IMR-90 (cell line): ENCODE measurements at regions not wholly inside any gene's neighbourhood (a gene's known extent, or its start where the extent isn't known, plus 50 kb on each side); places are given as distances from the start of the nearest gene placed in this dataset.
"Not testable (repeated sequence)": the region's sequence is repeated elsewhere in the genome, so short reads cannot be mapped to it uniquely, and the experiment has no call there.

Source experiments
- CEBPB ChIP-seq: IDR thresholded peaks from 2 replicates; pipeline ENCODE4 v1.6.1; 2012; ENCODE audit warnings: low read depth, low read length, improper control_type of control experiment
- CHD1 ChIP-seq: IDR thresholded peaks from 2 replicates; pipeline ENCODE4 v1.6.1; 2012; ENCODE audit warnings: low read depth, low read length, improper control_type of control experiment
- MAZ ChIP-seq: IDR thresholded peaks from 2 replicates; pipeline ENCODE4 v1.6.1; 2012; ENCODE audit warnings: low read depth, mild to moderate bottlenecking, low read length, improper control_type of control experiment, moderate library complexity, borderline replicate concordance
- POLR2A ChIP-seq: IDR thresholded peaks from 2 replicates; pipeline ENCODE4 v1.6.1; 2012; ENCODE audit warnings: mild to moderate bottlenecking, low read depth, low read length
- RAD21 ChIP-seq: IDR thresholded peaks from 2 replicates; pipeline ENCODE4 v1.6.1; 2012; ENCODE audit warnings: low read length, improper control_type of control experiment
- TF ChIP-seq, protein P1 (sequence below): conservative IDR thresholded peaks from 2 replicates; pipeline ENCODE4 v1.5.1; 2012; ENCODE audit warnings: mild to moderate bottlenecking, low read depth, low read length, improper control_type of control experiment
- TF ChIP-seq, protein P2 (sequence below): fragments of 150-350 bp; IDR thresholded peaks from 2 replicates; pipeline ENCODE4 v1.6.1; 2016; ENCODE audit warnings: low read depth, mild to moderate bottlenecking, low read length, moderate library complexity, borderline replicate concordance
- TF ChIP-seq, protein P3 (sequence below): fragments of 150-350 bp; IDR thresholded peaks from 2 replicates; pipeline ENCODE4 v1.6.1; 2017; ENCODE audit warnings: mild to moderate bottlenecking, antibody characterized with exemption, low read length, low read depth

DNA sequence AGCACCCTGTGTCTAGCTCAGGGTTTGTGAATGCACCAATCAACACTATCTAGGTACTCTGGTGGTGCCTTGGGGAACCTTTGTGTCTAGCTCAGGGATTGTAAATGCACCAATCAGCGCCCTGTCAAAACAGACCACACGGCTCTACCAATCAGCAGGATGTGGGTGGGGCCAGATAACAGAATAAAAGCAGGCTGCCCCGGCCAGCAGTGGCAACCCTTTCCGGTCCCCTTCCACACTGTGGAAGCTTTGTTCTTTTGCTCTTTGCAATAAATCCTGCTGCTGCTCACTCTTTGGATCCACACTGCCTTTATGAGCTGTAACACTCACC, 138.4 kb downstream of the RFX6 start:
- TF ChIP-seq, protein P1, sequence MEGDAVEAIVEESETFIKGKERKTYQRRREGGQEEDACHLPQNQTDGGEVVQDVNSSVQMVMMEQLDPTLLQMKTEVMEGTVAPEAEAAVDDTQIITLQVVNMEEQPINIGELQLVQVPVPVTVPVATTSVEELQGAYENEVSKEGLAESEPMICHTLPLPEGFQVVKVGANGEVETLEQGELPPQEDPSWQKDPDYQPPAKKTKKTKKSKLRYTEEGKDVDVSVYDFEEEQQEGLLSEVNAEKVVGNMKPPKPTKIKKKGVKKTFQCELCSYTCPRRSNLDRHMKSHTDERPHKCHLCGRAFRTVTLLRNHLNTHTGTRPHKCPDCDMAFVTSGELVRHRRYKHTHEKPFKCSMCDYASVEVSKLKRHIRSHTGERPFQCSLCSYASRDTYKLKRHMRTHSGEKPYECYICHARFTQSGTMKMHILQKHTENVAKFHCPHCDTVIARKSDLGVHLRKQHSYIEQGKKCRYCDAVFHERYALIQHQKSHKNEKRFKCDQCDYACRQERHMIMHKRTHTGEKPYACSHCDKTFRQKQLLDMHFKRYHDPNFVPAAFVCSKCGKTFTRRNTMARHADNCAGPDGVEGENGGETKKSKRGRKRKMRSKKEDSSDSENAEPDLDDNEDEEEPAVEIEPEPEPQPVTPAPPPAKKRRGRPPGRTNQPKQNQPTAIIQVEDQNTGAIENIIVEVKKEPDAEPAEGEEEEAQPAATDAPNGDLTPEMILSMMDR, result not testable (repeated sequence)
- not testable (repeated sequence) for TF ChIP-seq RAD21, POLR2A, MAZ, CEBPB, CHD1
- TF ChIP-seq, protein P2, sequence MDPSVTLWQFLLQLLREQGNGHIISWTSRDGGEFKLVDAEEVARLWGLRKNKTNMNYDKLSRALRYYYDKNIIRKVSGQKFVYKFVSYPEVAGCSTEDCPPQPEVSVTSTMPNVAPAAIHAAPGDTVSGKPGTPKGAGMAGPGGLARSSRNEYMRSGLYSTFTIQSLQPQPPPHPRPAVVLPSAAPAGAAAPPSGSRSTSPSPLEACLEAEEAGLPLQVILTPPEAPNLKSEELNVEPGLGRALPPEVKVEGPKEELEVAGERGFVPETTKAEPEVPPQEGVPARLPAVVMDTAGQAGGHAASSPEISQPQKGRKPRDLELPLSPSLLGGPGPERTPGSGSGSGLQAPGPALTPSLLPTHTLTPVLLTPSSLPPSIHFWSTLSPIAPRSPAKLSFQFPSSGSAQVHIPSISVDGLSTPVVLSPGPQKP, result not testable (repeated sequence)
- TF ChIP-seq, protein P3, sequence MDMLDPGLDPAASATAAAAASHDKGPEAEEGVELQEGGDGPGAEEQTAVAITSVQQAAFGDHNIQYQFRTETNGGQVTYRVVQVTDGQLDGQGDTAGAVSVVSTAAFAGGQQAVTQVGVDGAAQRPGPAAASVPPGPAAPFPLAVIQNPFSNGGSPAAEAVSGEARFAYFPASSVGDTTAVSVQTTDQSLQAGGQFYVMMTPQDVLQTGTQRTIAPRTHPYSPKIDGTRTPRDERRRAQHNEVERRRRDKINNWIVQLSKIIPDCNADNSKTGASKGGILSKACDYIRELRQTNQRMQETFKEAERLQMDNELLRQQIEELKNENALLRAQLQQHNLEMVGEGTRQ, result not testable (repeated sequence)
